NCI-H82 treated with DMSO at 0.1 percent for 48 hours (cell line): ENCODE measurements at regions not wholly inside any gene's neighbourhood (a gene's known extent, or its start where the extent isn't known, plus 50 kb on each side); places are given as distances from the start of the nearest gene placed in this dataset.

Source experiments
- DNase-seq: peaks from one replicate; lab custom pipeline; 2025; ENCODE audit not compliant: unreplicated experiment; lab: John Stamatoyannopoulos, UW

DNA sequence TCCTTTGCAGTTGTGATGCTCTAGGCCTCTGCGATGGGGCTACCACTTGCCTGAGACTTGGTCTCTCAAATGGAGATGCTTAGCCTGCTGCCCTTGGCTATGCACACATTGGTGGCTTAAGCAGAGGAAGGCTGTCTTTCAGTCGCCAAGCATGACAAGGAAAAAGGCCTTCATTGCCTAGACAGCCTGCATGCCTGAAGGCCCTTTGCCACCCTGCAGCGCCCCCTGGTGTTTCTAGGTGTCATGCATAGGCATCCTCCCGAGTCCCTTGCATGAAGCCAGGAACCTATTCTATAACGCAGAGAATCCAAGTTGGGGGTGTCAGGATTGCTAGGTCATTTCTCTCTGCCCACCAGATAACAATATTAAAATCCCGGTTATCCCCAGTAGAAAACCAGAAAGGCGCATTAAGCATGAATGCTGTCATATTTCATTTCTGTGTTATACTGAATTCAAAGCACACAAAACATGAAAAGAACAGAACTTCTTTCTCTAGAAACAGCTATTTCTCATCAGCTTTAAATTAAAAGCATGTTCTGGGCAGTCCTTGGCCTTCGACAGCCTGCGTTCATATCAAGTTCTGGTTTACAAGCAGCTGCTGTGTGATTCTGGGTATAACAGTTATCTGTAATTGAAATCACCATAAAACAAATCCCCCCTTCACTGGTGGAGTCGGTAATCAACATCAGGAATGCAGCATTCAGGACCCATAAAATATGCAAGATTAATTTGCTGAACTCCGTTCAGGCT lies 59.7 kb upstream of the TRPC7 start:
- DNase-seq: peak; percentile 49

DNA sequence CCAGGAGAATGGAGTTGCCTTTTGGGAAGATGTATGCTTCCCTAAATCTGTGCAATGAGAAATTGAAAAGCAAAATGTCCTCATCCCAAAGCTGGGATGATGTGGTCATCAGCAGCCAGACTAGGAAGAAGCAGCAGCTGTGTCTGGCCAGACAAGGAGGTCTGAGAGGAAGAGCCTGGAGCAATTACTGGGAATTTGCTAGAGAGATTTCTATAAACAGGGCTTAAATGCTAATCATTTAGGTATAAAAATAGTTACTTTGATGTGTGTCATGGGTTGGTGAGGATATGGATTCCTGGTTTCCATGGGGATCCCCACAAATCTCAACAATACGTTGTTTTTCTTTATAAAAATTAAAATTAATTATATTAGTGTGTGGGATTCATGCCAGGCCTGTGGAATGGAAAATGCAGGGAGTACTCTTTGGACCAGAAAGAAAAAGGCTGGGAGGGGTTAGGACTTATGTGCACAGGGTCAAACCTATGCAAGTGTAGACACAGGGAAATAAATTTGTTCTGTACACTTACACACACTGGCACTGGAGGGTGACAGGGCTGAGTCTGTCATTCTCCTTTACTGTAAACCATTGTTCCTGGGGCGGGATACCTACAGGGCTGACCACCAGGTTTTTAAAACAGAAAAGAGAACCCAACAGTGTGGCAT lies 58.7 kb upstream of the TRPC7 start:
- DNase-seq: no peak

- no peak for DNase-seq
Observed at GRCh38 chr5:136420168-136420898, 55.0 kb upstream of the TRPC7 start.

- no peak for DNase-seq
Observed at GRCh38 chr5:136418301-136418700, 53.0 kb upstream of the TRPC7 start.
